NCI-H187 (cell line): ENCODE measurements at regions not wholly inside any gene's neighbourhood (a gene's known extent, or its start where the extent isn't known, plus 50 kb on each side); places are given as distances from the start of the nearest gene placed in this dataset.
"Not testable (repeated sequence)": the region's sequence is repeated elsewhere in the genome, so short reads cannot be mapped to it uniquely, and the experiment has no call there.

ENCODE experiments used
- DNase-seq, 2 experiments: peaks; one replicate each; lab custom pipeline; 2025; lab: John Stamatoyannopoulos, UW

DNA sequence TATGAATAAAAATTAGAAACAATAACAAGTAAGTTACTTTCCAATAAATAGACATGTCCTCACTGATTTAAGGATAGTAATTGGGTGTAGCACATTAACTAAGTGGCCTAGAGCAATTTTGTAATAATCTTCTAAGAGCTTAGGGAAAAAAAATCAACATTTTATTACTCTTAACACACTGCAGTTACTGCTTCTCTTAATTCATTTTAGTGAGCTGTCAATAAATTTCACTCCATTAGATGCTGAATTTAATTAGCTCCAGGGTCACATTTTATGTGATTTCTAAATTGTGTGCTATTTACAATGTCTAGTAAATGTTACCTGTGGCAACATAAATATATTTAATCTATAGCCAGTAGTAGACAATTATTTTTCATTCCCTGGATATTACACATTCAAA, 612.0 kb downstream of the C4orf33 start:
- no peak for DNase-seq

DNA sequence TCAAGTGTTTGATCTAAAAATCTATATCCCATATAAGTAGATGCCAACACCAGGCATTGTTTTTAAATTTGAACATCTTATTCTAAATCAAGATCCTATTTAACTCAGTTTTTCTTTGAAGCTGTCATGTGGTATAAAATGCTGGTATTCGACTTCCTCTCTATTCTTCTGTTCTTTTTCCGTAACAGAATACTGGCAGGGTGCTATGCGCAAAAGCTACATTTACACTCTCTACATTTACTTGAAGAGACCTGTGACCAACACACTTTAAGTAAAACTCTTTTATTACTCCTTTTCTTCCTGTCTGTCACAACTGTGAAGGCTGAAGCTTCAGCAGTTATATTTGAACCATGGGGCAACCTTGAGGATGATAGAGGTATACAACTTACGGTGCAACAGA, 612.8 kb downstream of the C4orf33 start:
- DNase-seq: no peak

DNA sequence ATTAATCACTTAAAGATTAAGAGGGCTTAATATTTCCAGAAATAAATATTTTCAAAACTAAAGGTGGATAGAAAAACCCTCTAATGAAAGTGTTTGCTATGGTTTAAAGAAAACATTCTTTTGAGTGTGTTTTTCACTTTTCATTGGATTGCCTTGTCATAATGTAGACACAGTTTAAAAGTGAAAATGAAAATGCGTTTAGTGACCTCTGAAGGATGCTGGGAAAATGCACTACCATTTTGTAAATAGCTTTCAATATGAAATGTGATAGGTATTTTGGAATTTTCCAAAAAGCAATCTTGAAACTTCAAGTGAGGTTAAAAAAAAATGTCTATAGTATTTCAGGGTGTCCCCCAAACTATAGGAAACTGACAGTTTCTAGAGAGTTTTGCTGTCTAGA, 642.2 kb downstream of the C4orf33 start:
- no peak for DNase-seq

DNA sequence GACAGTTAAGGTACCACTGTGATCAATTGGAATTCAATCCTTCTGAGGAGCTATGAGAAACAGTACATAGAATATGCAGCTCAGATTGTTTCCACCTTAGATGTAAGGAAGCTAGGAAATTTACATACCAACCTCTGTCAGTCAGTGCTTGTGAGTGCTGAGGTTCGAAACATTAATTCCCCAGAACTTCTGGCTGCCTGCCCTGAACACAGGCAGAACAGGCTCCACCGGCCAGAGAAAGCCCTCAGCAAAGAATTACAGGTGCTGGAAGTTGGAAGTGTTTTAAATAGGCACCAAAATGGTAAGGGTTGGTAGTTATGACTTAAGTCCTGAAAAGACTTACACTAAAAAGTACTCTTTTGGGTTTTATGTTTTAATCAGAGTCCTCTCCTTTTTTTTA, 651.8 kb downstream of the C4orf33 start:
- no peak for DNase-seq

DNA sequence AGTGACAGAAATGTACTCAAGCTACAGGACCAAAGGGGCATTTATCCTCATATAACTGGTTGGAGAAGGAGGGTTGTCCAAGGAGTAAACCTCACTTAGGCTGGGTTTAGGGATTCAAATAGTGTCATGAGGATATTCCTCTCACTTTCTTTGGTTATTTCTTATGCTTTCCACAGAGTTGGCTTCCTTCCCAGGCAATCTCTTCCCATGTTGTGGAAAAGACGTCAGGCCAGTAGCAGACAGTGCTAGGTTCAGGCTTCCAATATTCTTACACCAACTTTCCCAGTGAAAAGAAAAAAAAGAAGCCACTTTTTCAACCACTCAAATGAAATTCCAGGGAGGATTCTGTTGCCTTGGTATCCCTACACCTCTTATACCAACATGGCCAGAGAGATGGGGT, 653.0 kb downstream of the C4orf33 start:
- DNase-seq: no peak

DNA sequence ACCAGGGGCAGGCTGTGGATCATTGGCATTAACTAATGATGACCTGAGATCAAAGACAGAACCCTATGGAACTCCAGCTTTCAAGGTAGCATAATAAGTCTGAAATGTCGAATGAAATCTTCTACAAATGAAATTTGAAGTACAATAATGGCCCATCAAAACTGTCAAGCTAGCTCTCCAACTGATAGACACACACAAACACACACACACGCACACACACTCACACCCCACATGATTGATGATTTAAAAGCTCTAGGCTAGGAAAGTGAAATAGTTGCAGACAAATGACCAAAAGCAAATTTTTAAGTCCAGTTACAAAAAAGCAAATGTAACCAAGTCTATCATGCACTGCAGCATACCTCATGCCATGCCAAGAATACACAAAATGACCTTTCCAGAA, 655.7 kb downstream of the C4orf33 start:
- DNase-seq: no peak

DNA sequence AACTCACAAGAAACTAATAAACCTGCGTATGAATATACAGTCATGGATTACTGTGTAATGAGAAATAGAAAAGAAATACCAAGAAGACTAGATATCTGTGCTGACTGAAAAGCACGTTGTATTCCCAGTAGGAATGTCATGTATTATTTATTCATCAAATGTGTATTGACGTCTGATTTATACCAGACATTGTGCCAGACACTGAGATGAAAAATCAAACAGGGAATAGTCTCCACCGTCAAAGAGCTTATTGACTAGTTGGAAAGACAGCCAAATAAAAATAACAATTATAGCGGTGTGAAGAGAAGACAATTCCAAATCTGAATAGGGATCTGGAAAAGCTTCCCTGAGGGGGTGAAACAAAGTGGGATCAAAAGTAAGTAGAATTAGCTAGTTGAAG, 687.6 kb downstream of the C4orf33 start:
- no peak for DNase-seq

DNA sequence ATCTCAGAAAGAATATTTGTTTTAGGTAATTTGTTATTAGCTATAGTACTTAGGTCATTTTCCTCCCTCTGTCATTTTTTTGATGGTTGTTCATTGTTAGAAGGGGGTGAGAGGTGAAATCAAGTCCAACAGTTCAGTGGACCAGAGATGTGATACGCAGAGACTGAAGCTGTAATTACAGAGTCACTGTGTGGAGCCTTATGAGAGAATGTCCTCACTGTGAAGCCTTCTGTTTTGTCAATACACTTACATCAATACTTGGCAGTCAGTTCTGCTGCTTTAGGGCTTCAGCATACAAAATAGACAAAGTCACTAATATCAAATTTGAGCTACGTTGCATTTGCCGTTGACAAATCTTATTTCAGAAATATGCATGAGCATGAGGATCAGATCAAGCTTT, 692.5 kb downstream of the C4orf33 start:
- no peak for DNase-seq

DNA sequence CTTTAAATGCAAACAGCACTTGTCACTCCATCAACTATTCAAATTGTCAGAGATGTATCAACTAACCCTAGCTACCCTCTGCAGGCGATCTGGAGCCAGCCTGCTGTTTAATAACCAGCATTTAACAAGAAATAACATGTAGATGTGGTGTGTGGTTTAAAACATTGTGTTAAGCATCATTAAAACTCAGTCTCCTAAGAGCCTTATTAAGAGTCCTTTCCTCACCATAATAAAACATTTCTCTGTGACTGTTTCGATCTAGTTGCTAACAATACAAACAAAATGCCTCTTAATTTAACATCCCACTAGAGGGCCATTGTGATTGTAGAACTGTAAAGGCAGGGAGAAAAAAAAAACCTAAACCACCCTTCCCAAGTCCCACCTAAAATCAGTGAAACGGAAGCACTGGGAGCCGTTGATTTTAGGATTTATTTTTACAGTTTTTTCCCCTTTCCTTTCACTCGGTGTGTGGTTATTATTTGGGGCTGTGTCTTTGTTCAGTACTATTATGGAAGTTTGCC, 708.6 kb downstream of the C4orf33 start:
- peak in 1 of 2 experiments; percentile 6 for DNase-seq

DNA sequence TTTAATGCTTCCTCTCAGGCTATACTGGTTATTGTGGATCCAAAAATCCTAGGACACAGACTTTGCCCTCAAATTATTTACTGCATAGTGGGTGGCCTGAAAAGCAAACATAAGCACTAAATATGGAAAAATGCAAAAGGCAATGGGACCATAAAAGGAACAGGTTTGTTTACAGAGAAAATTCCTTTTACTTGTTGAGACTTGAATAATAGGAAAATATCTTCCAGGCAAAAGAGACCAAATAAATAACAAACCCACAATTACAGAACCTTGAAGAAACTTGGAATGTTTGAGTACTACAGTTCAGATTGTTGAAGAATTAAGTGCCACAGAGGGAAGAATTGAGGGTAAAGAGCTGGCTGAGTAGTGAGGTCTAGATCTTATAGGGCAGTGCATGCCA, 711.0 kb downstream of the C4orf33 start:
- no peak for DNase-seq

DNA sequence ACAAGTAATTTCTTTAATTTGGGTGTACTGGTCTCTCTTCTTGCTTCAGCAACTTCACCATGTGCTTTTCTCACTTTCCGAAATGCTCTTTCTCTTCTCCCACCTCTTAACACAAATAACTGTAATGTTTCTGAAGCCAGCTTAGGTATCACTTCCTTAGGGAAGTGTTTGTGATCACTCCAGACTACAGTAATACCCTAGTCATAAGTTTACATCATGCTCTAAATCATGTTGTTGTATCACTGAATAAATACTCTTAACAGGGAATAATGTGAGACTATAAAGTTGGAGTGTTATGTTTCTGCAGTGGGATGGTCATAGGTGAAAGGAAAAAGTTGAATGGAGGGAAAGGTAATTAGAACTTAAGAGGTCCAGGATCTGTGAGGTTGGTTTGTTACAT, 712.3 kb downstream of the C4orf33 start:
- no peak for DNase-seq

DNA sequence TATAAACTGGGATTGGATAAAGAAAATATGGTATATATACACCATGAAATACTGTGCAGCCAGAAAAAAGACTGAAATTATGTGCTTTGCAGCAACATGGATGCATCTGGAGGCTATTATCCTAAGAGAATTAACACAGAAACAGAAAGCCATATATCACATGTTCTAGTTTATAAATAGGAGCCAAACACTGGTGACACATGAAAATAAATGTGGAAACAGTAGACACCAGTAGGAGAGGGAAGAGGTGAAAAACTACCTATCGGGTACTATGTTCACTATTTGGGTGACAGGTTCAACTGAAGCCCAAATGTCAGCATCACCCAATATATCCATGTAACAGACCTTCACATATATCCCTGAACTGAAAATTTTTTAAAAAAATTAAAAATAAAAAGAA, 725.1 kb downstream of the C4orf33 start:
- DNase-seq: no peak

DNA sequence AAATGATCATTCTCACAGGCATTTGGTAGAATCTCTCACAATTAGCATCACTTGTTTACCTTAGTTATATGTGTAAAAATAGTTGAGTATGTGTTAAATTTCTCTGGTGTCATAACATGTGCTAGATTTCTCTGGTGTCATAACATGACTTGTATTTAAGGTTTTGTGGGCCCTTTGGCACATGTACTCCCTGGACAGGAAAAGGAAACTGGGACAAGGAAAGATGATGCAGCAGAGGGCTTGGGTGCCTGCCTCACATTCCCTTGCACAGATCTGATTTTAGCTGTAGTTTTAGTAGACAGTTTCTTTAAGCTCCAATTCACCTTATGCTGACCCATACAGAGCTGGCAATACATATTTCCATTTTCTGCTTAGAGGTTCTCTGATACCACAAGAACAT, 726.0 kb downstream of the C4orf33 start:
- DNase-seq: no peak

DNA sequence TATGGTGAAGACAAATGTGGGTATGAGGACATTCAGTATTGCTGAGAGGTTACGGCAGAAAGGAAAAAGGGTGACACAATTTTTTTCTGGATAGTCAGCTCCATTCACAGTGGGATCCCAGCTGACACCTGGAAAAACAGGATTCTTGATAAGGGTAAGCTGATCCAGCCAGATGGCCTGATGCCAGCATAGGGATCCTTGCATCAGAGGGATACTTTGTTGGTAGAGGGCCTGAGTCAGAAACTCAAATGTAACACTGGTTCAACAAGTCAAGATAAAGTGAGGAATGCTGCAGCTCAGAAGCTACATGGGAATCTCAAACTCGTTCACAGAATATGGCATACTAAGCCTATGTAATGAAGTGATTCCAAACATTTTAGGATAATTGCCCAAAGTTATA, 726.7 kb downstream of the C4orf33 start:
- no peak for DNase-seq

DNA sequence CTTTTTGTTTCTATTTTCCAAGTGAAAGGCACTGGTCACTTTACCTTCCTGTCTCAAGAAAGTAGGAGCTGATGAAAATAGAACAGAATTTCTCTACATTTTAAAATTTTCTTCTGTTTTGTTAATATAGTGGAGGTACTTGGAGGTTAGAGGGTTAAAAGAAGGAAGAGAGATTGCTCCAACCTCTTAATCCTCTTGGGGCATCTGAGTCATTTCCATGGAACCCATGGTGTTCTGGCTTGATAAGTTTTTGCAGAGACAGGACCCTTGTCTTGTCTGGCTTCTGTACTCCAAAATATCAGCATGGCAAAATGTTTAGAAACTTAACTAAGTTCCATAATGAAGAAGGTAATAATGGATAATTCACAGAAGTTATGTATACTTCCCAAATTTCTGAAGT, 727.2 kb downstream of the C4orf33 start:
- DNase-seq: no peak

DNA sequence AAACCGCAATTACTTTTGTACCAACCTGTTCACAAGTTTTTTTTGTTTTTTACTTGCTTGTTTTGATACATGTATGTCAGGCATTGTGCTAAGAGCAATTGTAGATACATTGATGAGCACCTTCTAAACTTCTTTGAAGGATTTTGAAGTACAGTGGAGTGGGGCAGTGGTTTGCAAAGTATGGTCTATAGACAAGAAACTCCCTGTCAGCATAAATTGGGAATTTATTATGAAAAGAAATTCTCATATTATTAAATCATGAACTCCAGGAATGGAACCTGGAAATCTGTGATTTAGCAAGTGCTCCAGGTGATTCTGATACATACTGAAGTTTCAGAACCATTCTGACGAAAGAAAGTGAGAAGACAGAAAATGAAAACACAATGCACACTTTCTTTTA, 733.4 kb downstream of the C4orf33 start:
- no peak for DNase-seq

DNA sequence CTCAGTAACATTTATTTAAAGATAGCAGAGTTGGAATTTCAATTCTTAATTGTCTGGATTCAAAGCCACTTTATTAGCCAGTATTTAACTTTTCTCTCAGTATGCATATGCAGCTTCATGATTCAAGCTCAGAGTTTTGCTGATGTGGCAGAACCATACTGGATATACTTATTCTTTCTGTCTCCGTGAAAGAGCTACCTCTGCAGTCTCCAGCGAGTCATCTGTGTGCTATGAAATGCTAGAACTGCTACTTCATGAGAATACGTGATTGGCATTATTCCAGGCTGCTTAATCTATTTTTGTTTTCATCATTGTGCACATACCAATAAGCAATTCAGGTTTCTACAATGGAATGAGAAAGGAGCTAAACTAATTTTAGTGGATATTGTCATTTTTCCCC, 743.7 kb downstream of the C4orf33 start:
- DNase-seq: no peak

DNA sequence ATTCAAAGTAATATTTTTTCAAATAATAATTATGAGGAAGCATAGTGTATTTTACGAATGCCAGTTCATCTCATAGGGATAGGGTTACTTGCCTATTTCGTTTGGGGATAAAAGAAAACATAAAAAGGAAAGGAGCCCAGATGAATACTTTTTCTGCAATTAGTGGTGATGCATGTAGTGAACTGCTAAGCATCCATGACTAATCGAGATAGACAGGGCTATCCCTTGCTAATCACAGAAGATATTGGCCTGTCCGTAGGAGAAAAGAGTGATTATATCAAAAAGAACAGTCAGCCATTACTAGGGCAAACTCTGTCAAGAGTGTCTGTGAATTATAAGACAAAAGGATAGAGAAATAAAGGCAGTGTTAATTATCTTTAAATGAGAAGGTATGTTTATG, 746.1 kb downstream of the C4orf33 start:
- DNase-seq: no peak

DNA sequence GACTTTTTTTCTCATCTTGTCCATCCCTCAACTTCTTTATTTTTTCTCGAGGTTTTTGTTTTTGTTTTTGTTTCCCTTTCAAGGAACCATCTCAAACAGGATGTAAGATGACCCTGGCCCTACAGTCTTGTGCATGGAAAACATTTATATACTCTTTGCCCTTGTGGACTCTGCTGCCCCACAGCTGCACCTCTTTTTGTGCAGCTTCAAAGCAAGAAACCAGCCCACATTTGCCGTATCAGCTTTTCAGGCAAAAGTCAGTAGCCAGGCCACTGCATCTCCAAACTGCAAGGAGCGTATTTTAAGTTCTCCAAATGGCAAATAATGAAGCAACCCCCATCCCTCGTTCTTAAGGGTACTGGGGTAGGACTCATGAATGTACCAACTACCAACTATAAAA, 756.5 kb downstream of the C4orf33 start:
- DNase-seq: no peak

DNA sequence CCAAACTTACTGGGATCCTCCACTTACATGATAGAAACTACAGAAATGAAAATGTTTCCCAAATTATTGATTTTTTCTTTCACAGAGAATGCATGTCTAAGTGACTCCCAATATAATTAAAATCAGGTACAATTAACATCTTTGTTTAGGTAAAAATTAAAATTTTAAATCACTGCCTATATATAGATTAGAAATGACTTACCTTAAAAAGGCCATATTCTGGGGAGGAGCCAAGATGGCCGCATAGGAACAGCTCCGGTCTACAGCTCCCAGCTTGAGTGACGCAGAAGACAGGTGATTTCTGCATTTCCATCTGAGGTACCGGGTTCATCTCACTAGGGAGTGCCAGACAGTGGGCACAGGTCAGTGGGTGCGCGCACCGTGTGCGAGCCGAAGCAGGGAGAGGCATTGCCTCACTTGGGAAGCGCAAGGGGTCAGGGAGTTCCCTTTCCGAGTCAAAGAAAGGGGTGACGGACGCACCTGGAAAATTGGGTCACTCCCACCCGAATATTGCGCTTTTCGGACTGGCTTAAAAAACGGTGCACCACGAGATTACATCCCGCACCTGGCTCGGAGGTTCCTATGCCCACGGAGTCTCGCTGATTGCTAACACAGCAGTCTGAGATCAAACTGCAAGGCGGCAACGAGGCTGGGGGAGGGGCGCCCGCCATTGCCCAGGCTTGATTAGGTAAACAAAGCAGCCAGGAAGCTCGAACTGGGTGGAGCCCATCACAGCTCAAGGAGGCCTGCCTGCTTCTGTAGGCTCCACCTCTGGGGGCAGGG, 757.9 kb downstream of the C4orf33 start:
- not testable (repeated sequence) for DNase-seq

DNA sequence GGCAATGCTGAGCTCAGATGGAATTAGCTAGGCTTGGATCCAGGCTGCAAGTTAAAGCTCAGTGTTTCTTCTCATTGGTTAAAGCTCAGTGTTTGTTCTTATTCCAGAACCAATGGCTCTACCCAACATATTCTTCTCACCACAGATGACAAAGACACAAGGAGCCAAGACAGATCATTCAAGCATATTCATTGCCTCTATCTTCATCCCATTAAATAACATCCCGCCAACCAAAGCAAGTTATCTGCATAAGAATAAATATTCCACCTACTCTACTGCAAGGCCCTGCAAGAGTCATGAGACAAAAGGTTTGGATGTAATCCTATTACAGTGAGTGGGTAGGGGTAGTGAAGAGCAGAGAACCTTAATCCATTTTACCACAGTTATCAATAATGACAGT, 766.5 kb downstream of the C4orf33 start:
- DNase-seq: no peak

DNA sequence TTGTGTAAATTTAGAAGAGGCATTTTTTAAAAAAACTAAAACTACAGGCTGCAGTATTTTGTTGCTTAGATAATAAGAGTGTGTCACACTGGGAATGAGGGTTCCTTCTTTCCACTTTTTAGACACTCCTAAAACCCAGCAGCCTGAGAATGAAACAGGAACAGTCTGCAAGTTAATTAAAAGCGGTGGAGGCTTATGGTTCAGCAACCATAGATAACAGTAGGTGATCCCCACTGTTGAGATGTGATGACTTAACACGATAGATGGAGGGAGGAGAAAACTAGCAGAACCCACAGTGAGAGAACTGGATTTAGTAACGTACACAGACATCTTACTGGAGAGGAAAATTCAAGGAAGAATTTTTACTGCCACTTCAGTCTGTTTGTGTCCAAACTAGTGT, 767.3 kb downstream of the C4orf33 start:
- DNase-seq: no peak

DNA sequence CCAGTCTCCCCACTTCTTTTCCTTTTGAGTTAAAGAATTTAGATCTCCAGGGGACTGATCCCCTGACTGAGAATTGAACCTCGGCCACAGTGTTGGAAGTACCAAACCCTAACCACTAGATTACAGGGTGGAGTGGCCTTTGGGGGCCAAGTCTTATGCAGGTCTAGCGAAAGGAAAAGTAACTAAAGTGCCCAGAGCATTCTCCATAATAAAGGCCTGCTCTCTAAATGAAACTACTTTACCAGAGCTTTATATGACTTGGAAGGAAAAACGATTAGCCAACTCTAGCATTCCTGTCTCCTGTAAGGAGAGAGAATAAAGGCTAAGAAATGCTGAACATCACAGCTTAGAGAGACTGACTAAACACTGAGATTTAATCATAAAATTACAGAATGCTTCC, 788.0 kb downstream of the C4orf33 start:
- DNase-seq: no peak

DNA sequence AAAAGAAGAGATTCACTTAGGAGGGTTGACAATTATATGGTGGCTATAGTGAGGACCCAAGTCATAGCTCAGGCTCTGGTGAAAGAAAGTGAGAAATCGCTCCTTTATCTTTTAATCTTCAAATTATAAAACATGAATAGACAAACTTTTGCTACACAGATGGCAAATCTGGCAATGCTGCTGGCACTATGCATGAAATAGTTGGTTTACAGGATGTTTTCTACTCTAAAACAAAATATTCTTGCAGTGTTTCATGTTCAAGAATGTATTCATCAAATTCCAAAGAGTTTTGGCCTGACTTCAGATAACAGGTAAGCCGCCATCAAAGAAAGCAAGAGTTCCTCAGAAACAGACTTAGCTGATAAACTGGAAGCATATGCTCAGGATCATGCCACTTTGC, 801.2 kb downstream of the C4orf33 start:
- no peak for DNase-seq
